OCI-LY7 (cell line): ENCODE measurements at regions not wholly inside any gene's neighbourhood (a gene's known extent, or its start where the extent isn't known, plus 50 kb on each side); places are given as distances from the start of the nearest gene placed in this dataset.

Experiments used
- BruUV-seq: library from RNA; stranded (reverse); fragments of 400-500 nt; replicated peaks from 2 replicates; lab custom pipeline; 2021; lab: Mats Ljungman, UMichigan
- CTCF ChIA-PET: fragments of 300-600 bp; sonication (Branson Sonifier 250); formaldehyde crosslinking; loops from one replicate; lab custom pipeline; 2022; ENCODE audit warnings: antibody characterized with exemption; ENCODE audit not compliant: unreplicated experiment; lab: Charles Lee
- POLR2A ChIA-PET: fragments of 300-600 bp; sonication (Branson Sonifier 250); formaldehyde crosslinking; loops from one replicate; lab custom pipeline; 2022; ENCODE audit warnings: antibody characterized with exemption; lab: Charles Lee
- DNase-seq: peaks from one replicate; pipeline ENCODE4 v3.0.0-alpha.2; 2015; ENCODE audit warnings: low spot score
- H2AFZ ChIP-seq: fragments of 200-600 bp; sonication (generic), shearing (Covaris generic); 2 replicates; pipeline ENCODE4 v1.6.1; 2014; ENCODE audit warnings: mild to moderate bottlenecking, antibody characterized with exemption, low read length, moderate library complexity
- H3K27ac ChIP-seq: fragments of 200-600 bp; sonication (generic); 2 replicates; pipeline ENCODE4 v1.5.1; 2014; ENCODE audit warnings: mixed run types, low read depth, mild to moderate bottlenecking, moderate library complexity, low read length, inconsistent platforms; ENCODE audit not compliant: poor library complexity, severe bottlenecking
- H3K36me3 ChIP-seq: fragments of 200-600 bp; sonication (generic); 2 replicates; pipeline ENCODE4 v1.6.1; 2014; ENCODE audit warnings: mild to moderate bottlenecking, antibody characterized with exemption, low read length, moderate library complexity, mixed read lengths; ENCODE audit not compliant: insufficient read depth
- H3K4me1 ChIP-seq: fragments of 200-600 bp; sonication (generic); 2 replicates; pipeline ENCODE4 v1.5.1; 2014; ENCODE audit warnings: mild to moderate bottlenecking, low read length; ENCODE audit not compliant: insufficient read depth, poor library complexity, severe bottlenecking
- H3K4me2 ChIP-seq: fragments of 200-600 bp; sonication (generic); 2 replicates; pipeline ENCODE4 v1.6.1; 2014; ENCODE audit warnings: mild to moderate bottlenecking, low read length
- H3K4me3 ChIP-seq: fragments of 200-600 bp; sonication (generic); 2 replicates; pipeline ENCODE4 v1.5.1; 2014; ENCODE audit warnings: mild to moderate bottlenecking, low read depth, low read length; ENCODE audit not compliant: poor library complexity, severe bottlenecking
- H3K79me2 ChIP-seq: fragments of 200-600 bp; sonication (generic); 2 replicates; pipeline ENCODE4 v1.6.1; 2016; ENCODE audit warnings: low read depth, mild to moderate bottlenecking, low read length, moderate library complexity, mixed read lengths; ENCODE audit not compliant: insufficient read depth
- H3K9me2 ChIP-seq: fragments of 200-600 bp; sonication (generic); 2 replicates; pipeline ENCODE4 v1.6.1; 2016; ENCODE audit warnings: mild to moderate bottlenecking, low read length, mixed read lengths; ENCODE audit not compliant: insufficient read depth
- H3K9me3 ChIP-seq: fragments of 200-600 bp; sonication (generic); 2 replicates; pipeline ENCODE4 v1.6.1; 2014; ENCODE audit warnings: mild to moderate bottlenecking, mixed run types, low read length, mixed read lengths
- H4K20me1 ChIP-seq: fragments of 200-600 bp; sonication (generic); 2 replicates; pipeline ENCODE4 v1.6.1; 2014; ENCODE audit warnings: mild to moderate bottlenecking, antibody characterized with exemption, low read length, moderate library complexity, mixed read lengths; ENCODE audit not compliant: insufficient read depth
- CTCF ChIP-seq: fragments of 200-600 bp; sonication (generic); conservative IDR thresholded peaks from 2 replicates; pipeline ENCODE4 v1.5.1; 2014; ENCODE audit warnings: mild to moderate bottlenecking, antibody characterized with exemption, low read length, moderate library complexity, mixed read lengths
- EZH2phosphoT487 ChIP-seq: fragments of 200-600 bp; sonication (generic); IDR thresholded peaks from 2 replicates; pipeline ENCODE4 v1.6.1; 2018; ENCODE audit warnings: low read depth, borderline replicate concordance, mild to moderate bottlenecking, mixed run types, antibody characterized with exemption, low read length, moderate library complexity, mixed read lengths
- intact Hi-C: fragments of 100-400 bp; cut with micrococcal nuclease; formaldehyde crosslinking; loops from one replicate; pipeline ENCODE4 v1.10.0; 2022; ENCODE audit not compliant: unreplicated experiment

GRCh38 chr9:3716415-3716814 is 190.6 kb upstream of the RFX3 start:
- Histone ChIP-seq H3K27ac (no peak overlapping the region), H3K9me2 (no peaks in the 10 kb centered on the region), H3K4me3 (no peak overlapping the region), H3K4me2 (no peak overlapping the region), H3K36me3 (no peaks in the 10 kb centered on the region), H2AFZ (no peak overlapping the region), H3K79me2 (no peaks in the 10 kb centered on the region), H4K20me1 (no peaks in the 10 kb centered on the region), H3K9me3 (no peaks in the 10 kb centered on the region), H3K4me1 (no peaks in the 10 kb centered on the region)
- POLR2A ChIA-PET: interaction anchor here (0.6 kb wide), 1 partner anchor 1694 kb away, joined by 3 read pairs; no protein-coding TSS in a partner anchor
- no peak for DNase-seq
- no peak for TF ChIP-seq CTCF
- TF ChIP-seq EZH2phosphoT487: no peak
- BruUV-seq: no TSS peak
- CTCF ChIA-PET: no interaction called here
- intact Hi-C loops: no loop called here

GRCh38 chr9:3708751-3709150 is 182.9 kb upstream of the RFX3 start:
- ChIA-PET POLR2A (no interaction called here), CTCF (no interaction called here)
- H2AFZ ChIP-seq: no peak overlapping the region
- no peaks in the 10 kb centered on the region for H3K9me3 ChIP-seq
- no peak overlapping the region for H3K4me3 ChIP-seq
- H3K79me2 ChIP-seq: no peaks in the 10 kb centered on the region
- H3K36me3 ChIP-seq: no peaks in the 10 kb centered on the region
- no peak for DNase-seq
- no peaks in the 10 kb centered on the region for H3K4me1 ChIP-seq
- H3K4me2 ChIP-seq: no peak overlapping the region
- intact Hi-C loops: no loop called here
- H3K9me2 ChIP-seq: no peaks in the 10 kb centered on the region
- TF ChIP-seq EZH2phosphoT487: no peak
- no peak for TF ChIP-seq CTCF
- no peak overlapping the region for H3K27ac ChIP-seq
- no peaks in the 10 kb centered on the region for H4K20me1 ChIP-seq
- no TSS peak for BruUV-seq

- H3K9me2 ChIP-seq: no peaks in the 10 kb centered on the region
- no peaks in the 10 kb centered on the region for H4K20me1 ChIP-seq
- no peaks in the 10 kb centered on the region for H3K36me3 ChIP-seq
- BruUV-seq: no TSS peak
- H3K27ac ChIP-seq: no peak overlapping the region
- TF ChIP-seq CTCF (no peak), EZH2phosphoT487 (no peak)
- H3K4me2 ChIP-seq: no peak overlapping the region
- H3K9me3 ChIP-seq: no peaks in the 10 kb centered on the region
- H3K4me3 ChIP-seq: no peak overlapping the region
- H3K79me2 ChIP-seq: no peaks in the 10 kb centered on the region
- no peak overlapping the region for H2AFZ ChIP-seq
- no peak for DNase-seq
- ChIA-PET CTCF (no interaction called here), POLR2A (no interaction called here)
- intact Hi-C loops: no loop called here
- no peaks in the 10 kb centered on the region for H3K4me1 ChIP-seq
Measured at GRCh38 chr9:3704890-3705289, 179.1 kb upstream of the RFX3 start.
